Suprapubic skin (tissue), 4 donors: ENCODE measurements at regions not wholly inside any gene's neighbourhood (a gene's known extent, or its start where the extent isn't known, plus 50 kb on each side); places are given as distances from the start of the nearest gene placed in this dataset.

Experiments used
- POLR2A ChIP-seq, 2 donors: fragments of 450-650 bp; IDR thresholded peaks; one replicate each; pipeline ENCODE4 v1.6.1; 2017; ENCODE audit warnings: antibody characterized with exemption in 2 of 2, mild to moderate bottlenecking in 2 of 2, moderate library complexity in 2 of 2
- POLR2AphosphoS5 ChIP-seq, 3 donors: sonication (generic); formaldehyde crosslinking; IDR thresholded peaks; one replicate each; pipeline ENCODE4 v1.6.1; 2017; ENCODE audit warnings: antibody characterized with exemption in 3 of 3
- TF ChIP-seq, protein P1 (sequence below), 2 donors: fragments of 200-600 bp in 1 of 2; fragments of 450-650 bp in 1 of 2; sonication (generic) in 1 of 2; IDR thresholded peaks; one replicate each; pipeline ENCODE4 v1.5.1; 2016 to 2019; ENCODE audit warnings: antibody characterized with exemption in 2 of 2, mild to moderate bottlenecking in 1 of 2, moderate library complexity in 1 of 2

GRCh38 chr12:19034937-19035336, 94.6 kb upstream of the PLEKHA5 start:
- TF ChIP-seq POLR2A (IDR thresholded peaks at IDR 0.05) (no peak), POLR2AphosphoS5 (IDR thresholded peaks at IDR 0.05) (no peak)
- TF ChIP-seq, protein P1, sequence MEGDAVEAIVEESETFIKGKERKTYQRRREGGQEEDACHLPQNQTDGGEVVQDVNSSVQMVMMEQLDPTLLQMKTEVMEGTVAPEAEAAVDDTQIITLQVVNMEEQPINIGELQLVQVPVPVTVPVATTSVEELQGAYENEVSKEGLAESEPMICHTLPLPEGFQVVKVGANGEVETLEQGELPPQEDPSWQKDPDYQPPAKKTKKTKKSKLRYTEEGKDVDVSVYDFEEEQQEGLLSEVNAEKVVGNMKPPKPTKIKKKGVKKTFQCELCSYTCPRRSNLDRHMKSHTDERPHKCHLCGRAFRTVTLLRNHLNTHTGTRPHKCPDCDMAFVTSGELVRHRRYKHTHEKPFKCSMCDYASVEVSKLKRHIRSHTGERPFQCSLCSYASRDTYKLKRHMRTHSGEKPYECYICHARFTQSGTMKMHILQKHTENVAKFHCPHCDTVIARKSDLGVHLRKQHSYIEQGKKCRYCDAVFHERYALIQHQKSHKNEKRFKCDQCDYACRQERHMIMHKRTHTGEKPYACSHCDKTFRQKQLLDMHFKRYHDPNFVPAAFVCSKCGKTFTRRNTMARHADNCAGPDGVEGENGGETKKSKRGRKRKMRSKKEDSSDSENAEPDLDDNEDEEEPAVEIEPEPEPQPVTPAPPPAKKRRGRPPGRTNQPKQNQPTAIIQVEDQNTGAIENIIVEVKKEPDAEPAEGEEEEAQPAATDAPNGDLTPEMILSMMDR (IDR thresholded peaks at IDR 0.05): no peak
